SIG-M5 treated with dmso at 0.1 percent for 504 hours (cell line): ENCODE measurements at regions not wholly inside any gene's neighbourhood (a gene's known extent, or its start where the extent isn't known, plus 50 kb on each side); places are given as distances from the start of the nearest gene placed in this dataset.
A peak's percentile ranks its signal among the peaks of the same experiment; 100 is the strongest.
"Not testable (repeated sequence)": the region's sequence is repeated elsewhere in the genome, so short reads cannot be mapped to it uniquely, and the experiment has no call there.

Source experiments
- DNase-seq: peaks from one replicate; lab custom pipeline; 2025; ENCODE audit not compliant: unreplicated experiment; lab: John Stamatoyannopoulos, UW

GRCh38 chr15:53923741-53924140 is 54.5 kb upstream of the UNC13C start:
- not testable (repeated sequence) for DNase-seq

- no peak for DNase-seq
These were observed 59.8 kb upstream of the UNC13C start for GRCh38 chr15:53918180-53919079.

- no peak for DNase-seq
These were observed 61.1 kb upstream of the UNC13C start for GRCh38 chr15:53917109-53917508.

- no peak for DNase-seq
These were observed 66.8 kb upstream of the UNC13C start for GRCh38 chr15:53911431-53911830.

- DNase-seq: no peak
These were observed 67.4 kb upstream of the UNC13C start for GRCh38 chr15:53910852-53911251.

GRCh38 chr15:53910236-53910849 is 67.9 kb upstream of the UNC13C start:
- DNase-seq: no peak

- DNase-seq: no peak
These were observed 75.1 kb upstream of the UNC13C start for GRCh38 chr15:53903129-53903528.

GRCh38 chr15:53893468-53893867 is 84.8 kb upstream of the UNC13C start:
- DNase-seq: not testable (repeated sequence)

GRCh38 chr15:53891862-53892261 is 86.4 kb upstream of the UNC13C start:
- DNase-seq: not testable (repeated sequence)

GRCh38 chr15:53884441-53884840 is 93.8 kb upstream of the UNC13C start:
- no peak for DNase-seq

GRCh38 chr15:53882311-53882710 is 95.9 kb upstream of the UNC13C start:
- no peak for DNase-seq

GRCh38 chr15:53880357-53880756 is 97.9 kb upstream of the UNC13C start:
- DNase-seq: no peak

GRCh38 chr15:53875711-53876110 is 102.5 kb upstream of the UNC13C start:
- DNase-seq: no peak

GRCh38 chr15:53875139-53875538 is 103.1 kb upstream of the UNC13C start:
- no peak for DNase-seq

GRCh38 chr15:53872410-53872809 is 105.8 kb upstream of the UNC13C start:
- DNase-seq: peak; percentile 16

GRCh38 chr15:53869806-53870073 is 108.5 kb upstream of the UNC13C start:
- no peak for DNase-seq

GRCh38 chr15:53869044-53869805 is 109.0 kb upstream of the UNC13C start:
- no peak for DNase-seq

- no peak for DNase-seq
These were observed 102.9 kb upstream of the WDR72 start for GRCh38 chr15:53862386-53862785.

- no peak for DNase-seq
These were observed 102.3 kb upstream of the WDR72 start for GRCh38 chr15:53861792-53862191.

- no peak for DNase-seq
These were observed 91.8 kb upstream of the WDR72 start for GRCh38 chr15:53851110-53851848.

- no peak for DNase-seq
These were observed 88.3 kb upstream of the WDR72 start for GRCh38 chr15:53847745-53848144.
